ENCODE measurements at regions not wholly inside any gene's neighbourhood (a gene's known extent, or its start where the extent isn't known, plus 50 kb on each side); places are given as distances from the start of the nearest gene placed in this dataset.

- Histone ChIP-seq H3K9me3 (ENCODE audit: control insufficient read depth, insufficient read depth, low read length) (no peaks in the 10 kb centered on the region), H3K27ac (ENCODE audit: insufficient read depth, low read length) (no peak overlapping the region), H4K20me1 (ENCODE audit: insufficient read depth, low read length) (peaks cover 2% of the 10 kb centered on the region; the same call in 1 of the 2 replicates), H3K4me2 (ENCODE audit: low read depth, low read length) (no peak overlapping the region), H3K9ac (ENCODE audit: low read depth, low read length) (no peak overlapping the region), H3K56ac (ENCODE audit: extremely low read depth, insufficient read depth, low read length) (no peak overlapping the region), H2BK15ac (ENCODE audit: low read depth, low read length) (no peak overlapping the region), H2AK9ac (replicated peaks; ENCODE audit: low read depth, low read length, poor library complexity) (no peak overlapping the region), H3K9me1 (ENCODE audit: insufficient read depth, low read length) (no peaks in the 10 kb centered on the region), H2BK5ac (ENCODE audit: low read depth, low read length, poor library complexity, severe bottlenecking) (no peak overlapping the region), H4K8ac (ENCODE audit: low read depth in 2 of 2, low read length in 2 of 2) (no peak overlapping the region), H3K14ac (replicated peaks; ENCODE audit: low read depth, low read length) (no peak overlapping the region), H2AK5ac (ENCODE audit: low read depth, low read length) (no peak overlapping the region), H3K4me3 (ENCODE audit: insufficient read depth, low read depth, low read length) (no peak overlapping the region), H3K36me3 (ENCODE audit: control insufficient read depth, insufficient read depth, low read length) (no peaks in the 10 kb centered on the region), H2AFZ (replicated peaks; ENCODE audit: low read length, poor library complexity) (no peak overlapping the region), H2BK120ac (ENCODE audit: low read depth, low read length) (no peak overlapping the region), H3K27me3 (ENCODE audit: control insufficient read depth, insufficient read depth, low read length) (peaks cover 4% of the 10 kb centered on the region), H2BK20ac (ENCODE audit: low read depth, low read length) (no peak overlapping the region), H3K23ac (ENCODE audit: low read depth, low read length) (no peak overlapping the region), H4K5ac (ENCODE audit: low read depth, low read length) (no peak overlapping the region), H3K4me1 (ENCODE audit: control insufficient read depth, insufficient read depth, low read length) (no peaks in the 10 kb centered on the region), H4K91ac (ENCODE audit: insufficient read depth, low read depth, low read length) (no peak overlapping the region), H3K79me1 (ENCODE audit: low read depth in 1 of 2, low read length in 2 of 2) (no peaks in the 10 kb centered on the region), H3K4ac (ENCODE audit: low read depth, low read length) (no peak overlapping the region), H3K18ac (ENCODE audit: low read depth, low read length) (no peak overlapping the region)
- ChIA-PET POLR2A (ENCODE audit: unreplicated experiment) (no interaction called here), CTCF (interaction anchor here (0.5 to 1.3 kb wide), 3 partner anchors 11 to 1678 kb away, joined by 3 to 4 read pairs (median 4); no protein-coding TSS in a partner anchor)
- no CpG with 5 or more reads among the region's 1 CpG for WGBS, 2 experiments (ENCODE audit: extremely low coverage in 2 of 2, insufficient read length in 1 of 2)
- no peak for DNase-seq
- in situ Hi-C loops (cut with MboI; ENCODE audit: low sequenced_read_pairs), result no loop called here
- TF ChIP-seq CEBPB (IDR thresholded peaks at IDR 0.05; ENCODE audit: low read depth, low read length) (no peak), POLR2A (IDR thresholded peaks at IDR 0.05; ENCODE audit: low read depth, low read length) (no peak)
- BruUV-seq (replicated peaks), result no TSS peak
- dilution Hi-C loops (cut with HindIII; ENCODE audit: low sequenced_read_pairs, unreplicated experiment), result no loop called here
- no peak for ATAC-seq (ENCODE audit: low read depth)
- intact Hi-C loops (cut with micrococcal nuclease), result no loop called here
These were observed 296.0 kb upstream of the KCNN2 start for GRCh38 chr5:114065912-114066311.
